ENCODE measurements at regions not wholly inside any gene's neighbourhood (a gene's known extent, or its start where the extent isn't known, plus 50 kb on each side); places are given as distances from the start of the nearest gene placed in this dataset.

DNA sequence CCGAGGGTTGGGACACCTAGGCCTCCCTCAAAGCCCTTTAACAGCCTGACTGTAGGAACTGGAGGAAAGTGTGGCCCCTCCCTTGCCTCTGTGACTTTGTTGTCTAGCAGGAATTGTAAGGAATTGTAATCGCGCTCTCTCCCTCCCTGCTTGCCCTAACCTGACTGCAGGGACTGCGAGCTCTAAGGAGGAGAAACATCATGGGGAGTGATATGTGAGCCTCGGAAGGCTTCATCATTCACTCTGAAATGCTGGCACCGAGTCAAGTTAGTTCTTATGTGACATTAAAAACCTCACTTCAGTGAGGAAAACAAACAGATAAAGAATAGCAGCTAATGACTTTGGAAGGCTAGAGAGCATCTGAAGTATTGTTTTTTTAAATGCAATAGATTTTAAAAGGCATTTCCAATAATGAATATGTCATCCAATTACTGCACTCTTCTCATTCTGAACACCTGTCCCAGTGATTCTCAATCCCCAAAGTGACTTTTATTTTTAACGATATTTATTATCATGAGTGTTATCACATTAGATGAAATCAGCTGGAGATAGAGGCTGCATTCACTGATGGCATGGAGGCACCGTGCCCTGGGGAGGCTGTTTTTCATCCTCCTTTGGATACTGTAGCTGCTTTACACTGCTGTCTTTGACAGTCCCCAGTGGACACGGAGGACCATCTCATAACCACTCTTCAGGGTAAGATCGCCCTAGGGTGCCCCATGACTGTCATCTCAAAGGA is 58.5 kb upstream of the NTM start:
- DNase-seq (ENCODE audit: low read depth, low spot score): no peak
- no peak overlapping the region for H3K4me3 ChIP-seq (ENCODE audit: low read length)

Data from Jurkat, Clone E6-1 (cell line).